Psoas muscle (tissue), 7 donors: ENCODE measurements at regions not wholly inside any gene's neighbourhood (a gene's known extent, or its start where the extent isn't known, plus 50 kb on each side); places are given as distances from the start of the nearest gene placed in this dataset.
"Not testable (repeated sequence)": the region's sequence is repeated elsewhere in the genome, so short reads cannot be mapped to it uniquely, and the experiment has no call there.

Source experiments
- ATAC-seq, 4 donors: fragments of 200-7000 bp; cut with Tn5 transposase; one replicate each; pipeline ENCODE4 v1.9.1; 2020; ENCODE audit warnings: moderate library complexity in 3 of 4, mild to moderate bottlenecking in 2 of 4
- DNase-seq, 2 donors: peaks; one replicate each; pipeline ENCODE4 v3.0.0-alpha.2; 2020
- H3K27ac ChIP-seq: fragments of 200-600 bp; one replicate; pipeline ENCODE4 v1.8.0; 2022
- H3K27me3 ChIP-seq, 3 donors: fragments of 200-600 bp in 1 of 3; one replicate each; pipeline versions ENCODE4 v1.6.1 to v1.8.0; 2013 to 2022; ENCODE audit warnings: low read length in 2 of 3, mild to moderate bottlenecking in 2 of 3, moderate library complexity in 1 of 3; ENCODE audit not compliant: insufficient read depth in 3 of 3
- H3K36me3 ChIP-seq, 2 donors: fragments of 200-600 bp in 1 of 2; one replicate each; pipeline versions ENCODE4 v1.6.1 to v1.8.0; 2013 to 2022; ENCODE audit warnings: low read depth in 1 of 2, mild to moderate bottlenecking in 1 of 2, moderate library complexity in 1 of 2; ENCODE audit not compliant: insufficient read depth in 1 of 2
- H3K4me1 ChIP-seq: fragments of 200-600 bp; one replicate; pipeline ENCODE4 v1.8.0; 2022
- H3K4me3 ChIP-seq: fragments of 200-600 bp; one replicate; pipeline ENCODE4 v1.8.0; 2022; ENCODE audit warnings: mild to moderate bottlenecking
- H3K9me3 ChIP-seq: fragments of 200-600 bp; one replicate; pipeline ENCODE4 v1.8.0; 2022
- CTCF ChIP-seq: fragments of 200-600 bp; IDR thresholded peaks from one replicate; pipeline ENCODE4 v1.8.0; 2022; ENCODE audit warnings: antibody characterized with exemption
- WGBS, 3 donors: extraction: QIAGEN DNeasy Blood & Tissue Kit; methylation state at CpG; one replicate each; pipeline versions ENCODE4 v1.1.6 to v1.1.7; 2013; 5-methylcytosine and 5-hydroxymethylcytosine counted together
- intact Hi-C, 2 donors: fragments of 100-400 bp; cut with DNase I; formaldehyde crosslinking; loops; one replicate each; pipeline versions ENCODE4 v1.11.0 to v1.14.2; 2022
- donor health status: healthy with polysubstance abuse.
- donor health status: DM: no; HTN: no; CAD: no; lungs with moderate emphysema.
- donor health status: Bipolar disorder and iron deficiency.
- donor health status: healthy.
- donor health status: DM: yes; HTN: yes; CAD: no.
- donor health status: DM: no; HTN: no; CAD: no.
- donor health status: DM: yes; HTN: yes; CAD: no.

GRCh38 chr11:97000481-97000880 is 610.7 kb downstream of the JRKL start:
- intact Hi-C loops, result no loop called here
- no peak for TF ChIP-seq CTCF
- WGBS, 3 donors, result 87 to 91% (median 89%) methylated on average over 5 of the region's 5 CpGs
- no peaks in the 10 kb centered on the region for H3K9me3 ChIP-seq
- no peak for ATAC-seq
- H3K4me1 ChIP-seq, result no peaks in the 10 kb centered on the region
- H3K27me3 ChIP-seq, result no peaks in the 10 kb centered on the region
- DNase-seq, result no peak
- H3K36me3 ChIP-seq, result no peaks in the 10 kb centered on the region
- no peak overlapping the region for H3K4me3 ChIP-seq
- H3K27ac ChIP-seq, result no peak overlapping the region

GRCh38 chr11:97007283-97007682 is 617.5 kb downstream of the JRKL start:
- H3K36me3 ChIP-seq, result no peaks in the 10 kb centered on the region
- no peak for TF ChIP-seq CTCF
- WGBS, 3 donors, result 76 to 80% (median 80%) methylated on average over 2 of the region's 2 CpGs
- no peak for ATAC-seq
- no peaks in the 10 kb centered on the region for H3K4me1 ChIP-seq
- H3K4me3 ChIP-seq, result no peak overlapping the region
- H3K27me3 ChIP-seq, result no peaks in the 10 kb centered on the region
- no peak overlapping the region for H3K27ac ChIP-seq
- intact Hi-C loops, result no loop called here
- no peaks in the 10 kb centered on the region for H3K9me3 ChIP-seq
- DNase-seq, result no peak

DNA sequence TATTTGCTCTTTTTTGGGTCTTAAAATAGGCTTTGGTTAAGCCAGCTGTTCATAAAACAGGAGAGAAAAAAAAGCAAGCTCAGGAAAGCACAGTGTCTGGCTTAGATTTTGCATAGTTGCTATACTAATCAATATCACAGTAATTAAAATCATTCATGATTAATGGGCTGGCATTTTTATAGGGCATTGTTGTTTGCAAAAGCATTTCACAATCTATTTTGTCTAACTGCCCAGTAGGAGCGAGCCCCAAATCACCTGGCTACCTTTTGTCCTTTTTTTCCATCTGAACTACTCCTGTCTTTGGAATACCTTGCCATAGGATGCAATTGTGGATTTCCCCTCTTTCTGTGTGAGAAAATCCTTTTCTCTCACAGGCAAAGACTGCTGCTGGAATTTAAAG is 619.8 kb downstream of the JRKL start:
- Histone ChIP-seq H3K27me3 (no peaks in the 10 kb centered on the region), H3K4me1 (no peaks in the 10 kb centered on the region), H3K9me3 (no peaks in the 10 kb centered on the region), H3K36me3 (no peaks in the 10 kb centered on the region), H3K4me3 (no peak overlapping the region), H3K27ac (no peak overlapping the region)
- no peak for TF ChIP-seq CTCF
- 61 to 77% (median 71%) methylated on average over 1 of the region's 1 CpG for WGBS, 3 donors
- DNase-seq (no peak), ATAC-seq (no peak)
- intact Hi-C loops, result no loop called here

- DNase-seq, intact Hi-C loops: not testable (repeated sequence)
- WGBS, 3 donors, result 82 to 88% (median 87%) methylated on average over 10 of the region's 10 CpGs
These were observed 621.2 kb downstream of the JRKL start for GRCh38 chr11:97010997-97011396.

GRCh38 chr11:97015327-97015726 is 625.5 kb downstream of the JRKL start:
- no peaks in the 10 kb centered on the region for H3K4me1 ChIP-seq
- no peak for TF ChIP-seq CTCF
- H3K27me3 ChIP-seq, result no peaks in the 10 kb centered on the region
- H3K4me3 ChIP-seq, result no peak overlapping the region
- H3K36me3 ChIP-seq, result no peaks in the 10 kb centered on the region
- DNase-seq, result no peak
- no peaks in the 10 kb centered on the region for H3K9me3 ChIP-seq
- no peak for ATAC-seq
- H3K27ac ChIP-seq, result no peak overlapping the region
- intact Hi-C loops, result no loop called here
- WGBS, 3 donors, result 77 to 82% (median 80%) methylated on average over 2 of the region's 2 CpGs

More at GRCh38 chr11:97010997-97011396, 621.2 kb downstream of the JRKL start:
- H3K27me3 ChIP-seq, H3K9me3 ChIP-seq, H3K4me1 ChIP-seq, H3K27ac ChIP-seq, H3K4me3 ChIP-seq, ATAC-seq, H3K36me3 ChIP-seq: not testable (repeated sequence)
